ENCODE measurements at regions not wholly inside any gene's neighbourhood (a gene's known extent, or its start where the extent isn't known, plus 50 kb on each side); places are given as distances from the start of the nearest gene placed in this dataset.

GRCh38 chr3:106611116-106611515, 742.3 kb upstream of the CBLB start:
- no peaks in the 10 kb centered on the region for H3K4me1 Mint-ChIP-seq
- ChIA-PET POLR2A (no interaction called here), CTCF (no interaction called here)
- peaks cover 2% of the 10 kb centered on the region for H3K36me3 Mint-ChIP-seq (ENCODE audit: low read depth)
- intact Hi-C loops (cut with micrococcal nuclease), result loop anchor here (10.0 kb wide), 1 partner anchor 454 kb away; no protein-coding TSS in a partner anchor
- peaks cover 12% of the 10 kb centered on the region for H3K9me3 Mint-ChIP-seq
- H3K27me3 Mint-ChIP-seq, result no peaks in the 10 kb centered on the region
- H3K27ac Mint-ChIP-seq, result no peak overlapping the region
- ATAC-seq (ENCODE audit: low read depth) (no peak), DNase-seq (no peak)
- H3K4me3 Mint-ChIP-seq, result no peak overlapping the region
- TF ChIP-seq CTCF (IDR thresholded peaks at IDR 0.05), result no peak

- peaks cover 2% of the 10 kb centered on the region for H3K36me3 Mint-ChIP-seq (ENCODE audit: low read depth)
- DNase-seq, result no peak
- peaks cover 12% of the 10 kb centered on the region for H3K9me3 Mint-ChIP-seq
- H3K27me3 Mint-ChIP-seq, result no peaks in the 10 kb centered on the region
- TF ChIP-seq CTCF (IDR thresholded peaks at IDR 0.05), result no peak
- ATAC-seq (ENCODE audit: low read depth), result no peak
- CTCF ChIA-PET, result no interaction called here
- no peak overlapping the region for H3K27ac Mint-ChIP-seq
- H3K4me1 Mint-ChIP-seq, result peaks cover 2% of the 10 kb centered on the region
- no peak overlapping the region for H3K4me3 Mint-ChIP-seq
- intact Hi-C loops (cut with micrococcal nuclease), result loop anchor here (10.0 kb wide), 1 partner anchor 453 kb away; no protein-coding TSS in a partner anchor
- POLR2A ChIA-PET, result no interaction called here
These were observed 743.0 kb upstream of the CBLB start for GRCh38 chr3:106611841-106612240.

- Mint-ChIP-seq H3K9me3 (peaks cover 12% of the 10 kb centered on the region), H3K4me3 (no peak overlapping the region), H3K4me1 (peaks cover 2% of the 10 kb centered on the region), H3K27ac (no peak overlapping the region), H3K36me3 (ENCODE audit: low read depth) (peaks cover 2% of the 10 kb centered on the region), H3K27me3 (no peaks in the 10 kb centered on the region)
- ChIA-PET POLR2A (no interaction called here), CTCF (no interaction called here)
- no peak for TF ChIP-seq CTCF (IDR thresholded peaks at IDR 0.05)
- intact Hi-C loops (cut with micrococcal nuclease), result loop anchor here (10.0 kb wide), 1 partner anchor 448 kb away; no protein-coding TSS in a partner anchor
- no peak for DNase-seq
- ATAC-seq (ENCODE audit: low read depth), result no peak
These were observed 747.7 kb upstream of the CBLB start for GRCh38 chr3:106616556-106616955.

GRCh38 chr3:106617276-106617675, 748.5 kb upstream of the CBLB start:
- Mint-ChIP-seq H3K9me3 (peaks cover 12% of the 10 kb centered on the region), H3K36me3 (ENCODE audit: low read depth) (peaks cover 2% of the 10 kb centered on the region), H3K4me1 (peaks cover 2% of the 10 kb centered on the region), H3K4me3 (no peak overlapping the region), H3K27ac (no peak overlapping the region), H3K27me3 (no peaks in the 10 kb centered on the region)
- DNase-seq, result no peak
- ATAC-seq (ENCODE audit: low read depth), result no peak
- CTCF ChIA-PET, result no interaction called here
- intact Hi-C loops (cut with micrococcal nuclease), result loop anchor here (10.0 kb wide), 1 partner anchor 448 kb away; no protein-coding TSS in a partner anchor
- POLR2A ChIA-PET, result no interaction called here
- TF ChIP-seq CTCF (IDR thresholded peaks at IDR 0.05), result no peak

GRCh38 chr3:106620646-106621045, 751.8 kb upstream of the CBLB start:
- peaks cover 15% of the 10 kb centered on the region for H3K9me3 Mint-ChIP-seq
- ChIA-PET CTCF (no interaction called here), POLR2A (no interaction called here)
- intact Hi-C loops (cut with micrococcal nuclease), result no loop called here
- H3K4me3 Mint-ChIP-seq, result no peak overlapping the region
- no peak for DNase-seq
- ATAC-seq (ENCODE audit: low read depth), result no peak
- H3K36me3 Mint-ChIP-seq (ENCODE audit: low read depth), result no peaks in the 10 kb centered on the region
- no peak overlapping the region for H3K27ac Mint-ChIP-seq
- peaks cover 2% of the 10 kb centered on the region for H3K4me1 Mint-ChIP-seq
- H3K27me3 Mint-ChIP-seq, result no peaks in the 10 kb centered on the region
- TF ChIP-seq CTCF (IDR thresholded peaks at IDR 0.05), result no peak

Measured in activated B cell treated with CpG ODN at 0.5 μM for 24 hours (primary cell).